AG09309 (cell line): ENCODE measurements at regions not wholly inside any gene's neighbourhood (a gene's known extent, or its start where the extent isn't known, plus 50 kb on each side); places are given as distances from the start of the nearest gene placed in this dataset.

Experiments
- DNase-seq: peaks from one replicate; pipeline ENCODE4 v3.0.0-alpha.2; 2010; ENCODE audit warnings: low read depth
- H3K4me3 ChIP-seq: 2 replicates; pipeline ENCODE4 v1.5.1; 2011; ENCODE audit warnings: mild to moderate bottlenecking, low read depth, low read length, moderate library complexity; ENCODE audit not compliant: control insufficient read depth
- TF ChIP-seq, protein P1 (sequence below): IDR thresholded peaks from 2 replicates; pipeline ENCODE4 v1.5.1; 2011; ENCODE audit warnings: mild to moderate bottlenecking, low read depth, low read length, inconsistent platforms; ENCODE audit not compliant: insufficient read depth, control insufficient read depth; ENCODE audit errors: missing control alignments

DNA sequence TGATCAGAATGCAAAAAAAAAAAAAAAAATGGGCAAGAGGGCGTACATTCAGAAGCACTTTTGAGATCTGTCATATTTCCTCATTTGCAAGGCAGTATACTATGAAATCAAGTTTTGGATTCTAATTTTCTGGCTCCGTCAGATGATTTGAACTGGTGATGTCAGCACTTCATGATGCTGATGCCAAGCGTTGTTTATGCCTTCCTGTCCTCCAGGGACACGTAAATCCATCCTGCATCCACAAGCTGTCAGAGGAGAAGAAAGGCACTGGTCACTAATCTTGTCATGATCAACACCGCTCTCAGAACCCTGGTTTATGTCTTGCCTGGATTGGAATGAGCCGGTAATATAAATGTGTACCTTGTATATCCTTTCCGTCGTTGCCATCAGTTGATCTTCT is 152.1 kb upstream of the EPHA3 start:
- H3K4me3 ChIP-seq = no peak overlapping the region
- TF ChIP-seq, protein P1, sequence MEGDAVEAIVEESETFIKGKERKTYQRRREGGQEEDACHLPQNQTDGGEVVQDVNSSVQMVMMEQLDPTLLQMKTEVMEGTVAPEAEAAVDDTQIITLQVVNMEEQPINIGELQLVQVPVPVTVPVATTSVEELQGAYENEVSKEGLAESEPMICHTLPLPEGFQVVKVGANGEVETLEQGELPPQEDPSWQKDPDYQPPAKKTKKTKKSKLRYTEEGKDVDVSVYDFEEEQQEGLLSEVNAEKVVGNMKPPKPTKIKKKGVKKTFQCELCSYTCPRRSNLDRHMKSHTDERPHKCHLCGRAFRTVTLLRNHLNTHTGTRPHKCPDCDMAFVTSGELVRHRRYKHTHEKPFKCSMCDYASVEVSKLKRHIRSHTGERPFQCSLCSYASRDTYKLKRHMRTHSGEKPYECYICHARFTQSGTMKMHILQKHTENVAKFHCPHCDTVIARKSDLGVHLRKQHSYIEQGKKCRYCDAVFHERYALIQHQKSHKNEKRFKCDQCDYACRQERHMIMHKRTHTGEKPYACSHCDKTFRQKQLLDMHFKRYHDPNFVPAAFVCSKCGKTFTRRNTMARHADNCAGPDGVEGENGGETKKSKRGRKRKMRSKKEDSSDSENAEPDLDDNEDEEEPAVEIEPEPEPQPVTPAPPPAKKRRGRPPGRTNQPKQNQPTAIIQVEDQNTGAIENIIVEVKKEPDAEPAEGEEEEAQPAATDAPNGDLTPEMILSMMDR = no peak
- DNase-seq = no peak

DNA sequence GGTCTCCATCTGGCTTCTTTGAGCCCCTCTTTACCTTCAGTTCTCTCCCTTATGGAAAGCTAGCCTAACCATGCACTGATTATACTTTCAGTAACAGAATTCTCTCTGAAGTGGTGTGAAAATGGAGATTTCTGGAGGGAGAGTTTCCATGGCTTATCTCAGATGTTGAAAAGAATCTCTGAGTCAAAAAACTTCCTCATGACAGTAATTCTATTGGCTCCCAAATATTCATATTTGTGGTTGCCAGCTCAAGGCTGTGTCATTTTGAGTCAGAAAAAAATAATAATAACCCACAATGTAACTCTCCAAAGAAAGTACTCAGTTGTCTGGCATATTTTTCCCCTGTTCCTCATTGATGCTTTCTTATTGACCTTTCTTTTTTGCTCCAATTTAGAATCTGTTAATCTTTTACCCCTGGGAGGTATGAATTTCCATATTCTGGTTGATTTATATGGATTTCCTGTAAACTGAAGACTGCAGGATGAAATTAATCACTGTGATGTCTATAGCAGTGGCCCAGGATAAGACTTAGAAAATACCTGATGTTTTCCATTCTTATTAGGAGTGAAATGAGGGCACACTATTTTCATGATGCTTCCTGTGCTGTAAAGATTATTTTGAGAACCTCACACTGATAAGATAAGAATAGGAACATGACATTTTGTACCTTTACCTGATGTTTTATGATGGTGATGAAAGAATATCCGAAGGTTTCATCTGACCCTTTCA is 149.5 kb upstream of the EPHA3 start:
- TF ChIP-seq, protein P1 = no peak
- DNase-seq = peak; percentile 44
- no peak overlapping the region for H3K4me3 ChIP-seq

DNA sequence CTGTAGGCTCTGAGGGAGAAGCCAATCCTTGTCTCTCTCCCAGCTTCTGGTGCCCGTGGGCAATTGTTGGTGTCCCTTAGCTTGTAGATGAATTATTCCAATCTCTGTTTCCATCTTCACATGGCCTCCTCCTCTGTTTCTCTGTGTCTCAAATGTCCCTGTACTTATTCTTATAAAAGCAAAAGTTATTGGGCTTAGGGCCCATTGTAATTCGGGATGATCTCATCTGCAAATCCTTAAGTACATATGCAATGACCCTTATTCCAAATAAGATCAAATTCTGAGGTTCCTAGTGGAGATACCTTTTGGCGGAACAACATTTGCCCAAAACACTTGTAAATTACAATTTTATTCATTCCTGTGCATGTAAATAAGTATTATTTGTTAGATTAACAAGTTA is 147.4 kb upstream of the EPHA3 start:
- TF ChIP-seq, protein P1 = no peak

DNA sequence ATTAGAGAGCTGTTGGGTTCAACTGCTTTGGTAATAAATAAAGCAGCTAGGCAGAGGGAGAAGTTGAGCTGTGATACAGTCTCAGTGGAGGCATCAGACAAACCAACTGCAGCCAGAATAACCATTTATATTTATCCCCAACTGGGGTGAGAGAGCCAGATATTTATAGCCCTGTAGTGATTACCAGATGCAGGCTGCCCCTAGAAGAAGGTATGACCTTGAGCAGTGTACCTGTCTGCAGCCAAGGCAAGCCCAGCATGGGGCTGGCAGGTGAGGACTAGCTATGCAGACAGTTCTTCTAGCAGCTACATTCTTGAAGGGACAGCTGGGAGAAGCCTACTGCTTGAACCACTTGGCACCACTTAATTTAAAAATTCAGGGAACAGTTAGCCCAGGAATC is 144.4 kb upstream of the EPHA3 start:
- no peak for DNase-seq
- no peak overlapping the region for H3K4me3 ChIP-seq
- TF ChIP-seq, protein P1 = no peak

More for the DNA sequence above, 147.4 kb upstream of the EPHA3 start:
- no peak overlapping the region for H3K4me3 ChIP-seq
- DNase-seq = no peak

DNA sequence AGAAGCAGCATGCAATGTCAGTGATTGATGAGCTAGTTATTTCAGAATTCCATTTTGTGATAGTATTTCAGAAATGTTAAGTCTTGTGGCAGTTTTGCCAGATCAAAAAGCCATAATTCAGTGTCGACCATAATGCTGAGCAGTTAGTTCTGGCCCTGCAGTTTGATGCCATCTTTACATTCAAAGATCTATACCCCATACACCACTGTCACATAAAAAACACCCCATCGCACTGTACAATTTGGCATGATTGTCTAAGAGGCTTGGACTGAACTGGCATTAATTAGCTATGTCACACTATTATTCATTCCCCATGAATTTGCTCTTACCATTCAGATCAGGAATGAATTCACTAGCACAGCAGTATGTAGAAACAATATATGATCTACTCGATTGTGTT is 127.7 kb upstream of the EPHA3 start:
- no peak overlapping the region for H3K4me3 ChIP-seq
- DNase-seq = no peak
- TF ChIP-seq, protein P1 = no peak

GRCh38 chr3:88983458-88983857 is 124.0 kb upstream of the EPHA3 start:
- DNase-seq = no peak
- no peak overlapping the region for H3K4me3 ChIP-seq
- TF ChIP-seq, protein P1 = no peak
